Caco-2 (cell line): ENCODE measurements at regions not wholly inside any gene's neighbourhood (a gene's known extent, or its start where the extent isn't known, plus 50 kb on each side); places are given as distances from the start of the nearest gene placed in this dataset.

Experiments used
- BruUV-seq: library from RNA; stranded (reverse); fragments of 400-500 nt; replicated peaks from 2 replicates; lab custom pipeline; 2021; lab: Mats Ljungman, UMichigan
- CTCF ChIA-PET: fragments of 300-600 bp; sonication (Branson Sonifier 250); formaldehyde crosslinking; loops from one replicate; lab custom pipeline; 2022; ENCODE audit warnings: antibody characterized with exemption; lab: Charles Lee
- POLR2A ChIA-PET: fragments of 300-600 bp; sonication (Branson Sonifier 250); formaldehyde crosslinking; loops from one replicate; lab custom pipeline; 2022; ENCODE audit warnings: antibody characterized with exemption; lab: Charles Lee
- DNase-seq, 2 experiments: peaks; one replicate each; pipeline versions ENCODE4 v3.0.0 to v3.0.0-alpha.2; 2020 to 2022
- H3K27me3 ChIP-seq: replicated peaks from 2 replicates; pipeline ENCODE4 v1.6.0; 2011; ENCODE audit warnings: low read length; ENCODE audit not compliant: control insufficient read depth, insufficient read depth
- H3K36me3 ChIP-seq: 2 replicates; pipeline ENCODE4 v1.5.1; 2011; ENCODE audit warnings: low read length; ENCODE audit not compliant: control insufficient read depth, insufficient read depth
- H3K4me1 ChIP-seq: fragments of 250-450 bp; sonication (Bioruptor Pico); 2 replicates; pipeline ENCODE4 v1.5.1; 2020; ENCODE audit warnings: mild to moderate bottlenecking
- H3K4me3 ChIP-seq: 2 replicates; pipeline ENCODE4 v1.5.1; 2011; ENCODE audit warnings: low read depth, mild to moderate bottlenecking, control low read depth, low read length
- H3K9me3 ChIP-seq: fragments of 250-450 bp; sonication (Bioruptor Pico); 2 replicates; pipeline ENCODE4 v1.5.1; 2020; ENCODE audit warnings: mild to moderate bottlenecking, moderate library complexity
- H3K27ac Mint-ChIP-seq: one replicate; pipeline ENCODE4 v1.8.0; 2022; ENCODE audit warnings: mixed read lengths; ENCODE audit not compliant: unreplicated experiment
- H3K27me3 Mint-ChIP-seq: one replicate; pipeline ENCODE4 v1.8.0; 2022; ENCODE audit warnings: mixed read lengths; ENCODE audit not compliant: insufficient read depth, unreplicated experiment
- H3K36me3 Mint-ChIP-seq: one replicate; pipeline ENCODE4 v1.8.0; 2022; ENCODE audit warnings: mild to moderate bottlenecking, mixed read lengths; ENCODE audit not compliant: insufficient read depth, unreplicated experiment
- H3K4me1 Mint-ChIP-seq: one replicate; pipeline ENCODE4 v1.8.0; 2022; ENCODE audit warnings: low read depth, mixed read lengths; ENCODE audit not compliant: unreplicated experiment
- H3K4me3 Mint-ChIP-seq: one replicate; pipeline ENCODE4 v1.8.0; 2022; ENCODE audit warnings: mild to moderate bottlenecking, moderate library complexity, mixed read lengths; ENCODE audit not compliant: unreplicated experiment
- H3K9me3 Mint-ChIP-seq: one replicate; pipeline ENCODE4 v1.8.0; 2022; ENCODE audit warnings: mixed read lengths; ENCODE audit not compliant: unreplicated experiment
- CTCF ChIP-seq, 2 experiments: fragments of 200-600 bp in 1 of 2; IDR thresholded peaks; 1 replicate in 1 of 2; 2 replicates in 1 of 2; pipeline versions ENCODE4 v1.5.1 to v1.8.0; 2011 to 2022; ENCODE audit warnings: antibody characterized with exemption in 1 of 2, control low read depth in 1 of 2, inconsistent platforms in 1 of 2, low read depth in 1 of 2, low read length in 1 of 2, mild to moderate bottlenecking in 1 of 2, moderate library complexity in 1 of 2; ENCODE audit not compliant: insufficient read depth in 1 of 2, severe bottlenecking in 1 of 2, unreplicated experiment in 1 of 2
- intact Hi-C: fragments of 100-400 bp; cut with micrococcal nuclease; formaldehyde crosslinking; loops from one replicate; pipeline ENCODE4 v1.10.0; 2022; ENCODE audit not compliant: unreplicated experiment

- Histone ChIP-seq H3K9me3 (no peaks in the 10 kb centered on the region), H3K4me1 (no peaks in the 10 kb centered on the region), H3K27me3 (no peaks in the 10 kb centered on the region), H3K4me3 (no peak overlapping the region), H3K36me3 (no peaks in the 10 kb centered on the region)
- ChIA-PET POLR2A (no interaction called here), CTCF (no interaction called here)
- intact Hi-C loops, result no loop called here
- H3K27me3 Mint-ChIP-seq, result peaks cover 17% of the 10 kb centered on the region
- no peak for DNase-seq
- no TSS peak for BruUV-seq
- TF ChIP-seq CTCF (IDR thresholded peaks at IDR 0.05; ENCODE audit: insufficient read depth in 1 of 2, low read depth in 1 of 2, low read length in 1 of 2, severe bottlenecking in 1 of 2, unreplicated experiment in 1 of 2), result no peak
- H3K4me3 Mint-ChIP-seq, result no peak overlapping the region
- no peaks in the 10 kb centered on the region for H3K4me1 Mint-ChIP-seq
- H3K27ac Mint-ChIP-seq, result no peak overlapping the region
- H3K36me3 Mint-ChIP-seq, result no peaks in the 10 kb centered on the region
- no peaks in the 10 kb centered on the region for H3K9me3 Mint-ChIP-seq
These were observed 84.9 kb upstream of the PMAIP1 start for GRCh38 chr18:59814891-59815290.

DNA sequence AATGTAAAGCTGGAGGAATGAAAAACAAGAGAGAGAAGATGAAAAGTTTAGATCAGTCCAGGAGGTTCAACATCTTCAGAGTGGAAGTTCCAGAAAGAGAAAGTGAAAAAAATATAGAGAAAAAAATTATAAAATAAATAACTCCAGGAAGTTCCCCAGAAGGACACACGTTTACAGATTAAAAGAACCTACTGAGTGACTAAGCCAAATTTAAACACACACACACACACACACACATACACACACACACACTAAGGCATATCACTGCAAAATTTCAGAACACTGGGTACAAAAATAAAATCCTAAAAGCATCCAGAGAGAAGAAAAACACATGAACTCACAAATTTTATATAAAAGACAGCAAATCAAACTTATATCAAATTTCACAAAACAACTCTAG, 85.9 kb upstream of the PMAIP1 start:
- TF ChIP-seq CTCF (IDR thresholded peaks at IDR 0.05; ENCODE audit: insufficient read depth in 1 of 2, low read depth in 1 of 2, low read length in 1 of 2, severe bottlenecking in 1 of 2, unreplicated experiment in 1 of 2), result no peak
- no peaks in the 10 kb centered on the region for H3K27me3 ChIP-seq
- no peak overlapping the region for H3K4me3 ChIP-seq
- no peak for DNase-seq
- H3K4me1 Mint-ChIP-seq, result no peaks in the 10 kb centered on the region
- no peaks in the 10 kb centered on the region for H3K9me3 Mint-ChIP-seq
- no TSS peak for BruUV-seq
- no peaks in the 10 kb centered on the region for H3K4me1 ChIP-seq
- CTCF ChIA-PET, result no interaction called here
- intact Hi-C loops, result no loop called here
- peaks cover 17% of the 10 kb centered on the region for H3K27me3 Mint-ChIP-seq
- no peaks in the 10 kb centered on the region for H3K36me3 Mint-ChIP-seq
- H3K9me3 ChIP-seq, result no peaks in the 10 kb centered on the region
- POLR2A ChIA-PET, result no interaction called here
- H3K27ac Mint-ChIP-seq, result no peak overlapping the region
- no peak overlapping the region for H3K4me3 Mint-ChIP-seq
- H3K36me3 ChIP-seq, result no peaks in the 10 kb centered on the region

- Histone ChIP-seq H3K4me3 (no peak overlapping the region), H3K27me3 (no peaks in the 10 kb centered on the region), H3K9me3 (no peaks in the 10 kb centered on the region), H3K36me3 (no peaks in the 10 kb centered on the region), H3K4me1 (no peaks in the 10 kb centered on the region)
- Mint-ChIP-seq H3K9me3 (no peaks in the 10 kb centered on the region), H3K4me1 (no peaks in the 10 kb centered on the region), H3K27ac (no peak overlapping the region), H3K27me3 (peaks cover 15% of the 10 kb centered on the region), H3K36me3 (no peaks in the 10 kb centered on the region), H3K4me3 (no peak overlapping the region)
- ChIA-PET POLR2A (no interaction called here), CTCF (no interaction called here)
- DNase-seq, result no peak
- BruUV-seq, result no TSS peak
- no peak for TF ChIP-seq CTCF (IDR thresholded peaks at IDR 0.05; ENCODE audit: insufficient read depth in 1 of 2, low read depth in 1 of 2, low read length in 1 of 2, severe bottlenecking in 1 of 2, unreplicated experiment in 1 of 2)
- intact Hi-C loops, result no loop called here
These were observed 88.9 kb upstream of the PMAIP1 start for GRCh38 chr18:59810735-59811520.
